ENCODE measurements at regions not wholly inside any gene's neighbourhood (a gene's known extent, or its start where the extent isn't known, plus 50 kb on each side); places are given as distances from the start of the nearest gene placed in this dataset.

DNA sequence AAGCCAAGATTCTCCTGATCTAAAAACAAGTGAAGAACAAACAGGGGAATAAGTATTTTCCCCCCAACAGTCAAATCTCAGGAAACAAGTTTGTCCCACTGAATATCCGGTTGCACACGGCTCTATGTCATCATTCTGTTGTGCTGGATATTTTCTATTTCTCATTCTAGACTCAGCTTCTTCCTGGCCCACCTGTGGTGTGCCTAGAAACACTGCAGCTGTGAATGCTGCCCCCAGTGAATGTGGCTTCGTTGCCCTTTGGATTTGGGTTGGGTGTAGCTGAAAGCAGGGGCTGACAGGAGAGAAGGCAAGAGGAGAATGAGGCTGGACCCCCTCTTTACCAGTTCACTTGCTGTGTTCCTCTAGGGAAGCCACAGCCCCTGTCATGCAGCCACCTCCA, 181.2 kb upstream of the PROK2 start:
- Histone ChIP-seq H2AK5ac (ENCODE audit: low read length) (no peak overlapping the region), H3K79me1 (ENCODE audit: low read length) (no peaks in the 10 kb centered on the region), H3K18ac (ENCODE audit: low read length) (no peak overlapping the region), H3K4me2 (ENCODE audit: low read length) (no peak overlapping the region), H3K4ac (ENCODE audit: low read depth, low read length) (no peak overlapping the region), H4K8ac (ENCODE audit: low read depth, low read length) (no peak overlapping the region), H4K5ac (ENCODE audit: low read length) (no peak overlapping the region), H2BK120ac (ENCODE audit: low read depth, low read length) (no peak overlapping the region), H3K36me3 (ENCODE audit: control insufficient read depth, insufficient read depth, low read length) (no peaks in the 10 kb centered on the region), H2BK15ac (replicated peaks; ENCODE audit: low read depth) (no peak overlapping the region), H3K27ac (ENCODE audit: low read depth, low read length) (no peak overlapping the region), H3K27me3 (ENCODE audit: insufficient read depth, low read length, poor library complexity) (no peaks in the 10 kb centered on the region), H3K23ac (ENCODE audit: low read length) (no peak overlapping the region), H2BK5ac (ENCODE audit: low read length) (no peak overlapping the region), H3K4me1 (ENCODE audit: control insufficient read depth, low read depth, low read length) (no peaks in the 10 kb centered on the region), H3K79me2 (ENCODE audit: control insufficient read depth, insufficient read depth, low read length) (no peaks in the 10 kb centered on the region), H3K56ac (ENCODE audit: low read length) (no peak overlapping the region), H3K9ac (ENCODE audit: low read length) (no peak overlapping the region), H3K4me3 (ENCODE audit: low read length) (no peak overlapping the region)
- no peak for DNase-seq
- WGBS (ENCODE audit: extremely low coverage, insufficient coverage, low lambda C conversion rate), result no CpG with 5 or more reads among the region's 3 CpGs

DNA sequence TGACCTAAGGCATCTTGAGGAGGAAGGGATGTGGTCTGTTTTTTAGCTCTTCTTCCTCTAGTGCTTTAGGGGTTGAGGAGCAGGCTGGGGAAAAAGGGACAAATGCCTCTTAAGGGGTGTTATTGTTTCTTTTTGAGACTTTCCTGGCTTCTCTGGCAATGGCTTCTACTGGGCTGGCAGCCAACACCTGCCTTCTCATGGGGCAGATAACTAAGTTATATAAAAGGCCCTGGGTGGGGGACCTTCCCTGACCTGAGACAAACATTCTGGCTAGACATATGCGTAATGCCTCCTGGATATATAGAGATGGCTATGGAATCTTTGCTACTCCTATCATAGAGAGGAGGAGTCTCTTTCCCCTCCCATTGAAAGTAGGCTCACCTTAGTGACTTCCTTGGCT, 179.2 kb upstream of the PROK2 start:
- Histone ChIP-seq H3K79me1 (ENCODE audit: low read length) (no peaks in the 10 kb centered on the region), H4K8ac (ENCODE audit: low read depth, low read length) (no peak overlapping the region), H3K4me1 (ENCODE audit: control insufficient read depth, low read depth, low read length) (peaks cover 2% of the 10 kb centered on the region), H3K9ac (ENCODE audit: low read length) (no peak overlapping the region), H2BK5ac (ENCODE audit: low read length) (no peak overlapping the region), H3K4ac (ENCODE audit: low read depth, low read length) (no peak overlapping the region), H3K4me3 (ENCODE audit: low read length) (no peak overlapping the region), H3K23ac (ENCODE audit: low read length) (no peak overlapping the region), H2BK15ac (replicated peaks; ENCODE audit: low read depth) (no peak overlapping the region), H4K5ac (ENCODE audit: low read length) (no peak overlapping the region), H3K27ac (ENCODE audit: low read depth, low read length) (no peak overlapping the region), H3K4me2 (ENCODE audit: low read length) (no peak overlapping the region), H2AK5ac (ENCODE audit: low read length) (no peak overlapping the region), H3K27me3 (ENCODE audit: insufficient read depth, low read length, poor library complexity) (no peaks in the 10 kb centered on the region), H3K79me2 (ENCODE audit: control insufficient read depth, insufficient read depth, low read length) (no peaks in the 10 kb centered on the region), H2BK120ac (ENCODE audit: low read depth, low read length) (no peak overlapping the region), H3K36me3 (ENCODE audit: control insufficient read depth, insufficient read depth, low read length) (no peaks in the 10 kb centered on the region), H3K18ac (ENCODE audit: low read length) (no peak overlapping the region), H3K56ac (ENCODE audit: low read length) (no peak overlapping the region)
- DNase-seq, result no peak
- no CpG with 5 or more reads among the region's 1 CpG for WGBS (ENCODE audit: extremely low coverage, insufficient coverage, low lambda C conversion rate)

DNA sequence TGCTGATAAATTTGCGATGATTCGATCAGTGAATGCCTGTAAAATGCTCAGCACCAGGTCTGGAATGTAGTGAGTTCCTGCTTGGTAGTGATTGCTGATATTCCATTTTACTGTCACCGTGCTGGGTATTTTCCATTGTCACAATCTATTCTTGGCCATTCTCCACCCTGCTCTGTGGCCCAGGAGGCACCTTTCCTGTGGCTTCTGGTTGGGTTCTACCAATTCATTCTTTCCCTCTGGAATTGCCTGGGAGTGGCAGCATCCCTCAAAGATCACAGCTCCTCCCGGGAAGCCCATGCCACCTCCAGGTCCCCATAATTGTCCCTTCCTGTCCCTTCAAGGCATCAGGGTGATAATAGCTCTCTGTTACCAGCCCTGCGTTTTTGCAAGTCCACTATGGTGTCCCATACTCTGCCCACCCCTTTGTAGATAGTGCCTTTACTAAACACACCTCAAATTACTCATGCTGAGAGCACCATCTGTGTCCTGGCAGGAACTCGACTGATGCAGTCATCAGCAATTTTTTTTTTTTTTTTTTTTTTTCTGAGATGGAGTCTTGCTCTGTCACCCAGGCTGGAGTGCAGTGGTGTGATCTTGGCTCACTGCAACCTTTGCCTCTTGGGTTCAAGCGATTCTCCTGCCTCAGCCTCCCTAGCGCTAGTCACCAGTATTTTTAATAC, 177.8 kb upstream of the PROK2 start:
- Histone ChIP-seq H4K8ac (ENCODE audit: low read depth, low read length) (no peak overlapping the region), H3K4me1 (ENCODE audit: control insufficient read depth, low read depth, low read length) (peaks cover 4% of the 10 kb centered on the region), H2AK5ac (ENCODE audit: low read length) (no peak overlapping the region), H3K27me3 (ENCODE audit: insufficient read depth, low read length, poor library complexity) (no peaks in the 10 kb centered on the region), H2BK120ac (ENCODE audit: low read depth, low read length) (no peak overlapping the region), H3K27ac (ENCODE audit: low read depth, low read length) (no peak overlapping the region), H3K56ac (ENCODE audit: low read length) (no peak overlapping the region), H2BK5ac (ENCODE audit: low read length) (no peak overlapping the region), H3K9ac (ENCODE audit: low read length) (no peak overlapping the region), H3K79me1 (ENCODE audit: low read length) (no peaks in the 10 kb centered on the region), H3K36me3 (ENCODE audit: control insufficient read depth, insufficient read depth, low read length) (no peaks in the 10 kb centered on the region), H4K5ac (ENCODE audit: low read length) (no peak overlapping the region), H3K4ac (ENCODE audit: low read depth, low read length) (no peak overlapping the region), H3K4me3 (ENCODE audit: low read length) (no peak overlapping the region), H3K18ac (ENCODE audit: low read length) (no peak overlapping the region), H2BK15ac (replicated peaks; ENCODE audit: low read depth) (no peak overlapping the region), H3K79me2 (ENCODE audit: control insufficient read depth, insufficient read depth, low read length) (no peaks in the 10 kb centered on the region), H3K23ac (ENCODE audit: low read length) (no peak overlapping the region), H3K4me2 (ENCODE audit: low read length) (no peak overlapping the region)
- no CpG with 5 or more reads among the region's 8 CpGs for WGBS (ENCODE audit: extremely low coverage, insufficient coverage, low lambda C conversion rate)
- DNase-seq, result peak; percentile 64

DNA sequence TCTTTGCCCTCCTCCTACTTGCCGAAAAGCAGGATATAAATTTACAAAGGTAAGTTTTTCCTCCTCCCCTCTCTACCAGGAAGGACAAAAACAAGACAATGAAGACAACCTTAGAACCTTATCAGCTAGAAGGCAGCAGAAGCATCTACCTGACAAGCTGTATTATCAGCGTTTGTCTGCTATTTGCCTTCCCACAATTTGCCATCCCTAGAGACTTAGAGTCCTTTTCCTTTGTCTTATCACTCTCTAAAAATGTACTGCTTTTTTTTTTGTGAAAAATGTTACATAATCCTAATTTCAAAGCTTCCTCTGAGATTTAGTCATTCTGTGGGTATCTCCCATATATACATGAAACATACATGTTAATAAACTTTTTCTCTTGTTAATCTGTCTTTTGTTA, 176.9 kb upstream of the PROK2 start:
- Histone ChIP-seq H3K9ac (ENCODE audit: low read length) (no peak overlapping the region), H3K23ac (ENCODE audit: low read length) (no peak overlapping the region), H3K4me1 (ENCODE audit: control insufficient read depth, low read depth, low read length) (peaks cover 4% of the 10 kb centered on the region), H3K56ac (ENCODE audit: low read length) (no peak overlapping the region), H4K5ac (ENCODE audit: low read length) (no peak overlapping the region), H3K4me2 (ENCODE audit: low read length) (no peak overlapping the region), H4K8ac (ENCODE audit: low read depth, low read length) (no peak overlapping the region), H3K36me3 (ENCODE audit: control insufficient read depth, insufficient read depth, low read length) (no peaks in the 10 kb centered on the region), H3K18ac (ENCODE audit: low read length) (no peak overlapping the region), H2BK120ac (ENCODE audit: low read depth, low read length) (no peak overlapping the region), H2BK15ac (replicated peaks; ENCODE audit: low read depth) (no peak overlapping the region), H3K79me2 (ENCODE audit: control insufficient read depth, insufficient read depth, low read length) (no peaks in the 10 kb centered on the region), H3K27me3 (ENCODE audit: insufficient read depth, low read length, poor library complexity) (no peaks in the 10 kb centered on the region), H3K79me1 (ENCODE audit: low read length) (no peaks in the 10 kb centered on the region), H2AK5ac (ENCODE audit: low read length) (no peak overlapping the region), H3K4me3 (ENCODE audit: low read length) (no peak overlapping the region), H3K27ac (ENCODE audit: low read depth, low read length) (no peak overlapping the region), H3K4ac (ENCODE audit: low read depth, low read length) (no peak overlapping the region), H2BK5ac (ENCODE audit: low read length) (no peak overlapping the region)
- DNase-seq, result no peak
- no CpG with 5 or more reads among the region's 2 CpGs for WGBS (ENCODE audit: extremely low coverage, insufficient coverage, low lambda C conversion rate)

DNA sequence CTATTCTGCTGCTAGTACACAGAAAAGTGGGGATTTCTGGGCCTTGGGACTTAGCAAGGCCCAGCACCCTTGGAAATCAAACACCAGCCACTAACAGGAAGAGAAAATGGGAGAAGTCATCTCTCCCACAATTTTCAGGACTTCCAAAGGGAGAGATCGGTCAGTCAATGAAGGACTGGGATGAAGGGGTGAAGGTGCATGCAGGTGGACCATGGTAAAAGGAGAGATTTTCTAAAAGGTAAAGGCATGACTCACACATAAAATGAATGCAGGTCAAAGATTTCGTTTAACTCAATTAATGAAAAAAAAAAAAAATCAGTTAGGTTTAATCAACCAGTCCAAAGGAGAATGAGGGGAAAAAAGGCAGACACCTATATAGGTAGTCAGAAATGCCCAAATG, 176.4 kb upstream of the PROK2 start:
- Histone ChIP-seq H3K18ac (ENCODE audit: low read length) (peak overlapping the region; percentile 82), H3K56ac (ENCODE audit: low read length) (no peak overlapping the region), H3K36me3 (ENCODE audit: control insufficient read depth, insufficient read depth, low read length) (no peaks in the 10 kb centered on the region), H3K4ac (ENCODE audit: low read depth, low read length) (no peak overlapping the region), H3K79me2 (ENCODE audit: control insufficient read depth, insufficient read depth, low read length) (no peaks in the 10 kb centered on the region), H3K27ac (ENCODE audit: low read depth, low read length) (no peak overlapping the region), H2BK120ac (ENCODE audit: low read depth, low read length) (no peak overlapping the region), H3K4me2 (ENCODE audit: low read length) (no peak overlapping the region), H3K79me1 (ENCODE audit: low read length) (no peaks in the 10 kb centered on the region), H3K4me1 (ENCODE audit: control insufficient read depth, low read depth, low read length) (peaks cover 4% of the 10 kb centered on the region), H3K9ac (ENCODE audit: low read length) (no peak overlapping the region), H4K5ac (ENCODE audit: low read length) (no peak overlapping the region), H2BK5ac (ENCODE audit: low read length) (no peak overlapping the region), H3K4me3 (ENCODE audit: low read length) (no peak overlapping the region), H3K27me3 (ENCODE audit: insufficient read depth, low read length, poor library complexity) (no peaks in the 10 kb centered on the region), H4K8ac (ENCODE audit: low read depth, low read length) (no peak overlapping the region), H3K23ac (ENCODE audit: low read length) (no peak overlapping the region), H2AK5ac (ENCODE audit: low read length) (no peak overlapping the region), H2BK15ac (replicated peaks; ENCODE audit: low read depth) (no peak overlapping the region)
- no CpG with 5 or more reads among the region's 2 CpGs for WGBS (ENCODE audit: extremely low coverage, insufficient coverage, low lambda C conversion rate)
- no peak for DNase-seq

DNA sequence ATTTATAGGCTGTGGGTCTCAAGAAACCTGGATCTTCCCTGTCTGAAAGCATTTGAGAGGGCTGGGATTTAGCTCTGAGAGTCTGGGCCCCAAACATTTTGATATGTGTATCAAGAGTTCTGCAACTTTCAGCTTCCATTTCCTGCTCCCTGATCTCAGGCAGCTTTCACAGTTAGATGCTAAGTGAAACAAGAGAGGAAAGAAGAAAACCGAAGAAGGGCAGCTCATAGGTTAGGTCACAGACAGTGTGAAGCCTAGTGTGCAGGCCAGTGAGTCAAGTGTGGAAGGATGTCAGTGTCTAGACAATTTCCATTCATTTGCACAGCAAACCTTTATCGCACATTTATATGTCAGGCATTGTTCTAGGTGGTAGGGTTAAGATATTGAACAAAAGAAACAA, 173.6 kb upstream of the PROK2 start:
- no peaks in the 10 kb centered on the region for H3K27me3 ChIP-seq (ENCODE audit: insufficient read depth, low read length, poor library complexity)
- no peaks in the 10 kb centered on the region for H3K79me2 ChIP-seq (ENCODE audit: control insufficient read depth, insufficient read depth, low read length)

More for the DNA sequence above, 173.6 kb upstream of the PROK2 start:
- Histone ChIP-seq H3K18ac (ENCODE audit: low read length) (no peak overlapping the region), H2AK5ac (ENCODE audit: low read length) (no peak overlapping the region), H2BK120ac (ENCODE audit: low read depth, low read length) (no peak overlapping the region), H3K27ac (ENCODE audit: low read depth, low read length) (no peak overlapping the region), H4K8ac (ENCODE audit: low read depth, low read length) (no peak overlapping the region), H3K4ac (ENCODE audit: low read depth, low read length) (no peak overlapping the region), H3K56ac (ENCODE audit: low read length) (no peak overlapping the region), H2BK5ac (ENCODE audit: low read length) (no peak overlapping the region), H3K4me3 (ENCODE audit: low read length) (no peak overlapping the region), H3K4me2 (ENCODE audit: low read length) (no peak overlapping the region), H3K36me3 (ENCODE audit: control insufficient read depth, insufficient read depth, low read length) (no peaks in the 10 kb centered on the region), H4K5ac (ENCODE audit: low read length) (no peak overlapping the region), H3K4me1 (ENCODE audit: control insufficient read depth, low read depth, low read length) (peaks cover 6% of the 10 kb centered on the region), H3K23ac (ENCODE audit: low read length) (no peak overlapping the region), H3K9ac (ENCODE audit: low read length) (no peak overlapping the region), H2BK15ac (replicated peaks; ENCODE audit: low read depth) (no peak overlapping the region), H3K79me1 (ENCODE audit: low read length) (no peaks in the 10 kb centered on the region)
- DNase-seq, result no peak
- whole genome bisulfite sequencing (ENCODE audit: extremely low coverage, insufficient coverage, low lambda C conversion rate), result no CpG with 5 or more reads among the region's 2 CpGs

All from mesendoderm (in vitro differentiated cells).